ENCODE measurements at regions not wholly inside any gene's neighbourhood (a gene's known extent, or its start where the extent isn't known, plus 50 kb on each side); places are given as distances from the start of the nearest gene placed in this dataset.
"Not testable (repeated sequence)": the region's sequence is repeated elsewhere in the genome, so short reads cannot be mapped to it uniquely, and the experiment has no call there.

- Histone ChIP-seq H3K27me3 (ENCODE audit: control insufficient read depth, low read length) (no peaks in the 10 kb centered on the region), H3K9me3 (ENCODE audit: control insufficient read depth, insufficient read depth, low read length) (no peaks in the 10 kb centered on the region), H4K20me1 (ENCODE audit: control insufficient read depth, insufficient read depth, low read depth, low read length) (no peaks in the 10 kb centered on the region), H3K4me3 (ENCODE audit: low read length) (no peak overlapping the region), H3K9me2 (replicated peaks; ENCODE audit: control insufficient read depth, low read length) (no peaks in the 10 kb centered on the region), H3K79me2 (ENCODE audit: control insufficient read depth, low read length) (no peaks in the 10 kb centered on the region), H3F3A (ENCODE audit: control insufficient read depth, insufficient read depth) (no peaks in the 10 kb centered on the region), H3K4me2 (ENCODE audit: low read length) (no peak overlapping the region), H3K27ac (ENCODE audit: low read depth, low read length) (no peak overlapping the region), H3K36me3 (ENCODE audit: control insufficient read depth, low read length) (no peaks in the 10 kb centered on the region), H3K4me1 (ENCODE audit: control insufficient read depth, low read length) (peaks cover 6% of the 10 kb centered on the region; the same call in 1 of the 2 replicates)
- TF ChIP-seq CTCF (IDR thresholded peaks at IDR 0.05; ENCODE audit: low read depth, low read length, poor library complexity, severe bottlenecking), result no peak
- no peak for TF ChIP-seq EZH2phosphoT487 (IDR thresholded peaks at IDR 0.05; ENCODE audit: borderline replicate concordance, low read length)
Measured at GRCh38 chr13:60661521-60661920, 264.5 kb downstream of the TDRD3 start.

GRCh38 chr13:60657586-60657985 lies 260.6 kb downstream of the TDRD3 start:
- not testable (repeated sequence) for H3K4me2 ChIP-seq (ENCODE audit: low read length); H3K27me3 ChIP-seq (ENCODE audit: control insufficient read depth, low read length); H3F3A ChIP-seq (ENCODE audit: control insufficient read depth, insufficient read depth); H3K4me1 ChIP-seq (ENCODE audit: control insufficient read depth, low read length); H3K79me2 ChIP-seq (ENCODE audit: control insufficient read depth, low read length); H3K27ac ChIP-seq (ENCODE audit: low read depth, low read length); H3K4me3 ChIP-seq (ENCODE audit: low read length); H3K9me3 ChIP-seq (ENCODE audit: control insufficient read depth, insufficient read depth, low read length); H3K9me2 ChIP-seq (replicated peaks; ENCODE audit: control insufficient read depth, low read length); H3K36me3 ChIP-seq (ENCODE audit: control insufficient read depth, low read length); H4K20me1 ChIP-seq (ENCODE audit: control insufficient read depth, insufficient read depth, low read depth, low read length)

GRCh38 chr13:60655256-60655655 lies 258.2 kb downstream of the TDRD3 start:
- TF ChIP-seq EZH2phosphoT487 (IDR thresholded peaks at IDR 0.05; ENCODE audit: borderline replicate concordance, low read length), result no peak
- TF ChIP-seq CTCF (IDR thresholded peaks at IDR 0.05; ENCODE audit: low read depth, low read length, poor library complexity, severe bottlenecking), result no peak

GRCh38 chr13:60654415-60654814 lies 257.4 kb downstream of the TDRD3 start:
- no peaks in the 10 kb centered on the region for H4K20me1 ChIP-seq (ENCODE audit: control insufficient read depth, insufficient read depth, low read depth, low read length)
- no peaks in the 10 kb centered on the region for H3F3A ChIP-seq (ENCODE audit: control insufficient read depth, insufficient read depth)
- no peaks in the 10 kb centered on the region for H3K36me3 ChIP-seq (ENCODE audit: control insufficient read depth, low read length)
- H3K9me3 ChIP-seq (ENCODE audit: control insufficient read depth, insufficient read depth, low read length), result no peaks in the 10 kb centered on the region
- no peaks in the 10 kb centered on the region for H3K79me2 ChIP-seq (ENCODE audit: control insufficient read depth, low read length)
- no peaks in the 10 kb centered on the region for H3K4me1 ChIP-seq (ENCODE audit: control insufficient read depth, low read length)
- no peaks in the 10 kb centered on the region for H3K27me3 ChIP-seq (ENCODE audit: control insufficient read depth, low read length)
- TF ChIP-seq CTCF (IDR thresholded peaks at IDR 0.05; ENCODE audit: low read depth, low read length, poor library complexity, severe bottlenecking), result peak; percentile 34
- no peak for TF ChIP-seq EZH2phosphoT487 (IDR thresholded peaks at IDR 0.05; ENCODE audit: borderline replicate concordance, low read length)
- H3K27ac ChIP-seq (ENCODE audit: low read depth, low read length), result no peak overlapping the region
- H3K4me3 ChIP-seq (ENCODE audit: low read length), result no peak overlapping the region
- H3K9me2 ChIP-seq (replicated peaks; ENCODE audit: control insufficient read depth, low read length), result no peaks in the 10 kb centered on the region
- H3K4me2 ChIP-seq (ENCODE audit: low read length), result no peak overlapping the region

More at GRCh38 chr13:60655256-60655655, 258.2 kb downstream of the TDRD3 start:
- H3F3A ChIP-seq (ENCODE audit: control insufficient read depth, insufficient read depth), result no peaks in the 10 kb centered on the region
- H3K79me2 ChIP-seq (ENCODE audit: control insufficient read depth, low read length), result no peaks in the 10 kb centered on the region
- no peaks in the 10 kb centered on the region for H3K36me3 ChIP-seq (ENCODE audit: control insufficient read depth, low read length)
- no peak overlapping the region for H3K4me2 ChIP-seq (ENCODE audit: low read length)
- H3K27ac ChIP-seq (ENCODE audit: low read depth, low read length), result no peak overlapping the region
- no peak overlapping the region for H3K4me3 ChIP-seq (ENCODE audit: low read length)
- no peaks in the 10 kb centered on the region for H4K20me1 ChIP-seq (ENCODE audit: control insufficient read depth, insufficient read depth, low read depth, low read length)
- H3K4me1 ChIP-seq (ENCODE audit: control insufficient read depth, low read length), result no peaks in the 10 kb centered on the region
- no peaks in the 10 kb centered on the region for H3K27me3 ChIP-seq (ENCODE audit: control insufficient read depth, low read length)
- H3K9me3 ChIP-seq (ENCODE audit: control insufficient read depth, insufficient read depth, low read length), result no peaks in the 10 kb centered on the region
- no peaks in the 10 kb centered on the region for H3K9me2 ChIP-seq (replicated peaks; ENCODE audit: control insufficient read depth, low read length)

All from DOHH2 (cell line).